GM12874 (cell line): ENCODE measurements at regions not wholly inside any gene's neighbourhood (a gene's known extent, or its start where the extent isn't known, plus 50 kb on each side); places are given as distances from the start of the nearest gene placed in this dataset.

Experiments used
- TF ChIP-seq, protein P1 (sequence below): IDR thresholded peaks from 2 replicates; pipeline ENCODE4 v1.5.1; 2011; ENCODE audit warnings: low read depth, mild to moderate bottlenecking, control low read depth, low read length, moderate library complexity; ENCODE audit not compliant: insufficient read depth

DNA sequence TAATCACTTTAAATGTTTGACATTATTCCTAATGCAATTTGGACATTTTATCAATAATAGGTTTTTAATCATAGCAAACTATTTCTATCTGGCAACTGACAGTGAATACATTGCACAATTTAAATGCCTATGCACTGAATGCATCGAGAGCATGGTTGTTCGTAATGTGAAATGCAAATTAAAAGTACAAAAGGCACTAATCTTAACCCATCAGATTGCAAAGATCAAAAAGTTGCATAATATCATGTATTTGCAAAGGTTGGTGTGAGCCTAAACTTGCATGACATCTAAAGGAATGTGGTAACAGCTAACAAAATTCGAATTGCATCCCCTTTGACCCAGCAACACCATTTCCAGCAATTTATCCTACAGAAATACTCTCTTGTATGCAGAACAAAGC lies 469.9 kb upstream of the IRAK1BP1 start:
- TF ChIP-seq, protein P1, sequence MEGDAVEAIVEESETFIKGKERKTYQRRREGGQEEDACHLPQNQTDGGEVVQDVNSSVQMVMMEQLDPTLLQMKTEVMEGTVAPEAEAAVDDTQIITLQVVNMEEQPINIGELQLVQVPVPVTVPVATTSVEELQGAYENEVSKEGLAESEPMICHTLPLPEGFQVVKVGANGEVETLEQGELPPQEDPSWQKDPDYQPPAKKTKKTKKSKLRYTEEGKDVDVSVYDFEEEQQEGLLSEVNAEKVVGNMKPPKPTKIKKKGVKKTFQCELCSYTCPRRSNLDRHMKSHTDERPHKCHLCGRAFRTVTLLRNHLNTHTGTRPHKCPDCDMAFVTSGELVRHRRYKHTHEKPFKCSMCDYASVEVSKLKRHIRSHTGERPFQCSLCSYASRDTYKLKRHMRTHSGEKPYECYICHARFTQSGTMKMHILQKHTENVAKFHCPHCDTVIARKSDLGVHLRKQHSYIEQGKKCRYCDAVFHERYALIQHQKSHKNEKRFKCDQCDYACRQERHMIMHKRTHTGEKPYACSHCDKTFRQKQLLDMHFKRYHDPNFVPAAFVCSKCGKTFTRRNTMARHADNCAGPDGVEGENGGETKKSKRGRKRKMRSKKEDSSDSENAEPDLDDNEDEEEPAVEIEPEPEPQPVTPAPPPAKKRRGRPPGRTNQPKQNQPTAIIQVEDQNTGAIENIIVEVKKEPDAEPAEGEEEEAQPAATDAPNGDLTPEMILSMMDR = no peak

GRCh38 chr6:78398292-78398691 lies 469.1 kb upstream of the IRAK1BP1 start:
- TF ChIP-seq, protein P1 = no peak

DNA sequence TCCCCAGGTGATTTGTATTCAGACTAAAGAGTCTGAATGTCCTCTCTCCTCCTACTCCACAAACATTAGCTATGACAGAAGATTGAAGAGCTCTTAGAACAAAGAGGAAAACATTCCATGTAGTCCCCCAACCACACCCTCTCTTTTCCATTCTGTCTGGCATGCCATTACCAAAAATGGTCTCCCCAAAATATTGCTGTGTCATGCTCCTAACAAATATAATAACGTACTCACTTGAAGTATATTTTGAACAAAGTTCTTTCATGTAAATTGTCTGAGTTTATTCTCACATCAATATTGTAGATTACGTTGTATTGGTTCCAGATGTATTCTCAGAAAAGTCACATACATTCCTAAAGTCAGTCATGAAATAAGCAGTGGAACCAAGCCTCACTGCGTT lies 467.3 kb upstream of the IRAK1BP1 start:
- TF ChIP-seq, protein P1 = no peak

GRCh38 chr6:78427386-78427785 lies 440.0 kb upstream of the IRAK1BP1 start:
- TF ChIP-seq, protein P1 = no peak

DNA sequence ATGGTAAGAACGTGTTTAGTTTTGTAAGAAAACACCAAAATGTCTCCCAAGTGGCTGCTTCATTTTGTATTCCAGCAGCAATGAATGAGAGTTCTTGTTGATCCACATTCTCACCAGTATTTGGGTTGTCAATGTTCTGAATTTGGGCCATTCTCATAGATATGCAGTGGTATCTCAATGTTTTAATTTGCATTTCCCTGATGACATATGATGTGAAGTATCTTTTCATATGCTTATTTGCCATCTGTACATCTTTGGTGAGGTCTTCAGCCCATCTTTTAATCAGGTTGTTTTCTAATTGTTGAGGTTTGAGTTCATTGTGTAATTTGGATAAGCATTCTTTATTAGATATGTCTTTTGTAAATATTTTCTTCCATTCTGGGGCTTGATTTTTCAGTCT lies 436.8 kb upstream of the IRAK1BP1 start:
- TF ChIP-seq, protein P1 = no peak

DNA sequence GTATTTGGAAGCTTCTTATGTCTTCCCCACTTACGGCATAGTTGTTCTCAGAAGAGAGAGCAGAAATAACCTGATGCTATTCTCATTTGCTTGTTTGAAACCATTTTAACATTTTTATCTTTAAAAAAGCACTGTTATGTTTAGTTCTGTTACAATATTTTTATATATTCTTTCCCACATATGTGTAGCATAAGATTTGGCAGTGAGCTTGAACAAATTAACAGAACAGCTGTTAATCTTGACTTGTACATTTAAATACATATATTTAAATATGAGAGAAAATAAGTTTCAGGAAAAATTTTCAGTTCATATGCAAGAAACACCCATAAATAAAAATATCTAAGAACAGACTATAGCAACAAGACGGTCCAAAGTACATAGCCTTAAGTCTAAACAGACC lies 431.7 kb upstream of the IRAK1BP1 start:
- TF ChIP-seq, protein P1 = no peak

GRCh38 chr6:78436335-78436734 lies 431.0 kb upstream of the IRAK1BP1 start:
- TF ChIP-seq, protein P1 = no peak

DNA sequence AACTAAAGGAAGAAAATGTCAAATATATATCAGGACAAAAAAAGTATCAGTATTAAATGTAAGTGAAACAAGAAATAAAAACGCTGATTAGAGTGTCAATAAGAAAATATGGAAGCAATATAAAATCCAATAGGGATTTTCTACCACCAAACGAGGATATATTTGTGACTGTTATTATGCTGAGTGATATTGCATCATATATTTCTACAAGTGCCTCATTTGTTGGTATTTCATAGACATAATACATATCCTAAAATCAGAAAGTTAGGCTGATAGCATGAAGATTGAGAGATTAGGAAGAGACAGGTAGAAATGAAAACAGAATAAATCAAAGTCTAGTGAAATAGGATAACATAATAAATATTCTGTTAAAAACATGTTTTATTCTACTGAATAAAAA lies 429.2 kb upstream of the IRAK1BP1 start:
- TF ChIP-seq, protein P1 = no peak
